Endothelial cell of umbilical vein (primary cell): ENCODE measurements at regions not wholly inside any gene's neighbourhood (a gene's known extent, or its start where the extent isn't known, plus 50 kb on each side); places are given as distances from the start of the nearest gene placed in this dataset.

Source experiments
- BruUV-seq: library from RNA; stranded (reverse); fragments of 400-500 nt; replicated peaks from 2 replicates; lab custom pipeline; 2021; lab: Mats Ljungman, UMichigan
- CTCF ChIA-PET: fragments of 300-600, 350-600 bp; sonication (Branson Sonifier 250); formaldehyde crosslinking; loops from one replicate; lab custom pipeline; 2021; ENCODE audit warnings: antibody characterized with exemption, inconsistent platforms; lab: Charles Lee
- POLR2A ChIA-PET: fragments of 300-600, 350-600 bp; sonication (Branson Sonifier 250); formaldehyde crosslinking; loops from one replicate; lab custom pipeline; 2021; ENCODE audit warnings: antibody characterized with exemption, inconsistent platforms; lab: Charles Lee
- DNase-seq: peaks from one replicate; pipeline ENCODE4 v3.0.0-alpha.2; 2011; ENCODE audit warnings: low read depth, low spot score
- FAIRE-seq: peaks from 2 replicates; lab custom pipeline; 2011; peaks lifted over from hg19 to GRCh38; lab: Jason Lieb, UNC
- H2AFZ ChIP-seq: 2 replicates; pipeline ENCODE4 v1.6.0; 2012; ENCODE audit warnings: low read depth, low read length, control low read depth, inconsistent platforms
- H3K27ac ChIP-seq: 2 replicates; pipeline ENCODE4 v1.5.1; 2011; ENCODE audit warnings: low read depth, mild to moderate bottlenecking, control low read depth, low read length, moderate library complexity; ENCODE audit not compliant: insufficient read depth
- H3K27me3 ChIP-seq, 2 experiments: 2 replicates each; pipeline versions ENCODE4 v1.6.0 to v1.6.1; 2011; ENCODE audit warnings: low read length in 2 of 2, mixed read lengths in 1 of 2; ENCODE audit not compliant: control insufficient read depth in 2 of 2, insufficient read depth in 2 of 2
- H3K36me3 ChIP-seq, 2 experiments: 2 replicates in 1 of 2; 3 replicates in 1 of 2; pipeline ENCODE4 v1.5.1; 2011; ENCODE audit warnings: low read length in 2 of 2, mild to moderate bottlenecking in 1 of 2, moderate library complexity in 1 of 2; ENCODE audit not compliant: control insufficient read depth in 2 of 2, insufficient read depth in 2 of 2; ENCODE audit errors: extremely low read depth in 1 of 2
- H3K4me1 ChIP-seq: 3 replicates; pipeline ENCODE4 v1.5.1; 2011; ENCODE audit warnings: mild to moderate bottlenecking, low read length; ENCODE audit not compliant: control insufficient read depth, insufficient read depth; ENCODE audit errors: extremely low read depth
- H3K4me2 ChIP-seq: 2 replicates; pipeline ENCODE4 v1.6.1; 2011; ENCODE audit warnings: low read length, control low read depth, mixed read lengths; ENCODE audit not compliant: insufficient read depth
- H3K4me3 ChIP-seq, 3 experiments: fragments of 200-600 bp in 1 of 3; sonication (generic), shearing (Covaris generic) in 1 of 3; replicated peaks in 1 of 3; 2 replicates each; pipeline ENCODE4 v1.5.1; 2011 to 2016; ENCODE audit warnings: control low read depth in 3 of 3, low read length in 3 of 3, mild to moderate bottlenecking in 2 of 3, inconsistent platforms in 1 of 3, low read depth in 1 of 3, moderate library complexity in 1 of 3; ENCODE audit not compliant: insufficient read depth in 1 of 3
- H3K79me2 ChIP-seq: 2 replicates; pipeline ENCODE4 v1.6.0; 2012; ENCODE audit warnings: low read length, inconsistent platforms; ENCODE audit not compliant: control insufficient read depth, insufficient read depth
- H3K9ac ChIP-seq: replicated peaks from 2 replicates; pipeline ENCODE3; 2011; ENCODE audit warnings: low read length, control low read depth; ENCODE audit not compliant: insufficient read depth; ENCODE audit errors: extremely low read depth
- H3K9me1 ChIP-seq: replicated peaks from 3 replicates; pipeline ENCODE4 v1.6.0; 2011; ENCODE audit warnings: mild to moderate bottlenecking, low read length; ENCODE audit not compliant: control insufficient read depth, insufficient read depth; ENCODE audit errors: extremely low read depth
- H3K9me3 ChIP-seq: replicated peaks from 2 replicates; pipeline ENCODE4 v1.5.1; 2012; ENCODE audit warnings: low read length, inconsistent platforms; ENCODE audit not compliant: control insufficient read depth, insufficient read depth
- H4K20me1 ChIP-seq: replicated peaks from 2 replicates; pipeline ENCODE3; 2011; ENCODE audit warnings: mild to moderate bottlenecking, low read length; ENCODE audit not compliant: control insufficient read depth, insufficient read depth; ENCODE audit errors: extremely low read depth
- EZH2 ChIP-seq: IDR thresholded peaks from 2 replicates; pipeline ENCODE4 v1.6.1; 2012; ENCODE audit warnings: borderline replicate concordance, low read depth, mild to moderate bottlenecking, moderate library complexity, low read length, inconsistent platforms; ENCODE audit not compliant: severe bottlenecking
- FOS ChIP-seq: IDR thresholded peaks from 2 replicates; pipeline ENCODE4 v1.6.1; 2011; ENCODE audit warnings: mild to moderate bottlenecking, low read length, moderate library complexity, borderline replicate concordance; ENCODE audit not compliant: insufficient read depth
- GATA2 ChIP-seq: IDR thresholded peaks from 2 replicates; pipeline ENCODE4 v1.7.0; 2011; ENCODE audit warnings: low read depth, mild to moderate bottlenecking, moderate library complexity, mixed read lengths, low read length; ENCODE audit not compliant: insufficient read length, insufficient read depth
- MAX ChIP-seq: IDR thresholded peaks from 2 replicates; pipeline ENCODE4 v1.6.1; 2011; ENCODE audit not compliant: insufficient read depth, insufficient read length
- MYC ChIP-seq: IDR thresholded peaks from one replicate; pipeline ENCODE4 v1.6.1; 2011; ENCODE audit warnings: mild to moderate bottlenecking, low read depth, low read length
- POLR2A ChIP-seq: IDR thresholded peaks from 2 replicates; pipeline ENCODE4 v1.6.1; 2012; ENCODE audit warnings: low read depth, mild to moderate bottlenecking, control low read depth, low read length
- dilution Hi-C: fragments of 300-500 bp; cut with MboI; formaldehyde crosslinking; loops from one replicate; pipeline ENCODE4 v1.15.0; 2019; ENCODE audit warnings: low sequenced_read_pairs; ENCODE audit not compliant: extremely low pct_ligation_motif_present
- intact Hi-C: fragments of 100-400 bp; cut with micrococcal nuclease; formaldehyde crosslinking; loops from one replicate; pipeline ENCODE4 v1.10.0; 2022

GRCh38 chr2:58419983-58420382, 178.9 kb upstream of the FANCL start:
- TF ChIP-seq POLR2A, result no peak
- H3K4me2 ChIP-seq, result no peak overlapping the region

GRCh38 chr2:58416696-58417095, 175.6 kb upstream of the FANCL start:
- POLR2A ChIA-PET, result no interaction called here
- intact Hi-C loops, result no loop called here
- no peak for TF ChIP-seq GATA2
- TF ChIP-seq MYC, result no peak
- TF ChIP-seq FOS, result no peak
- TF ChIP-seq POLR2A, result no peak
- TF ChIP-seq EZH2, result no peak
- TF ChIP-seq MAX, result no peak

More at GRCh38 chr2:58419983-58420382, 178.9 kb upstream of the FANCL start:
- no TSS peak for BruUV-seq
- Histone ChIP-seq H3K4me3 (no peak overlapping the region), H3K4me1 (no peaks in the 10 kb centered on the region), H3K9me1 (no peaks in the 10 kb centered on the region), H2AFZ (no peak overlapping the region), H4K20me1 (no peaks in the 10 kb centered on the region), H3K27me3 (peaks cover 0 to under 1% of the 10 kb centered on the region in 2 experiments), H3K9me3 (no peaks in the 10 kb centered on the region), H3K27ac (no peak overlapping the region), H3K36me3 (no peaks in the 10 kb centered on the region), H3K9ac (no peak overlapping the region), H3K79me2 (no peaks in the 10 kb centered on the region)
- intact Hi-C loops (no loop called here), dilution Hi-C loops (no loop called here)
- ChIA-PET POLR2A (no interaction called here), CTCF (no interaction called here)
- FAIRE-seq, result no peak
- DNase-seq, result no peak

More at GRCh38 chr2:58416696-58417095, 175.6 kb upstream of the FANCL start:
- Histone ChIP-seq H3K4me3 (no peak overlapping the region), H3K9me3 (no peaks in the 10 kb centered on the region), H4K20me1 (no peaks in the 10 kb centered on the region), H2AFZ (no peak overlapping the region), H3K9me1 (no peaks in the 10 kb centered on the region), H3K27ac (no peak overlapping the region), H3K79me2 (no peaks in the 10 kb centered on the region), H3K27me3 (no peaks in the 10 kb centered on the region), H3K36me3 (no peaks in the 10 kb centered on the region), H3K4me2 (no peak overlapping the region), H3K9ac (no peak overlapping the region), H3K4me1 (no peaks in the 10 kb centered on the region)
- CTCF ChIA-PET, result no interaction called here
- BruUV-seq, result no TSS peak
- no peak for FAIRE-seq
- DNase-seq, result no peak
- dilution Hi-C loops, result no loop called here
